Activated T-cell treated with anti-CD3 and anti-CD28 coated beads, Interleukin-2, amount 50 U/mL, for 4 hours (primary cell): ENCODE measurements at regions not wholly inside any gene's neighbourhood (a gene's known extent, or its start where the extent isn't known, plus 50 kb on each side); places are given as distances from the start of the nearest gene placed in this dataset.

Experiments used
- ATAC-seq, 2 donors: fragments of 200-7000 bp; cut with Tn5 transposase; one replicate each; pipeline ENCODE4 v1.10.0; 2021
- DNase-seq: peaks from one replicate; pipeline ENCODE4 v3.0.0-alpha.2; 2020
- H3K27me3 Mint-ChIP-seq: one replicate; pipeline ENCODE4 v1.8.0; 2021; ENCODE audit warnings: low read depth, mixed read lengths
- H3K36me3 Mint-ChIP-seq: one replicate; pipeline ENCODE4 v1.8.0; 2022; ENCODE audit warnings: mixed read lengths; ENCODE audit not compliant: insufficient read depth
- H3K4me1 Mint-ChIP-seq: one replicate; pipeline ENCODE4 v1.8.0; 2021; ENCODE audit warnings: low read depth, mixed read lengths
- H3K4me3 Mint-ChIP-seq: one replicate; pipeline ENCODE4 v1.8.0; 2021; ENCODE audit warnings: mild to moderate bottlenecking, moderate library complexity, mixed read lengths
- H3K9me3 Mint-ChIP-seq: one replicate; pipeline ENCODE4 v1.8.0; 2021; ENCODE audit warnings: mixed read lengths

GRCh38 chr6:112749673-112750072, 402.5 kb downstream of the RFPL4B start:
- peaks cover 4% of the 10 kb centered on the region for H3K9me3 Mint-ChIP-seq
- H3K4me3 Mint-ChIP-seq, result no peak overlapping the region
- H3K4me1 Mint-ChIP-seq, result no peaks in the 10 kb centered on the region
- ATAC-seq (no peak), DNase-seq (no peak)
- no peaks in the 10 kb centered on the region for H3K36me3 Mint-ChIP-seq
- H3K27me3 Mint-ChIP-seq, result no peaks in the 10 kb centered on the region

- Mint-ChIP-seq H3K36me3 (no peaks in the 10 kb centered on the region), H3K4me1 (no peaks in the 10 kb centered on the region), H3K27me3 (no peaks in the 10 kb centered on the region), H3K4me3 (no peak overlapping the region), H3K9me3 (peaks cover 4% of the 10 kb centered on the region)
- ATAC-seq (no peak), DNase-seq (no peak)
Observed at GRCh38 chr6:112752305-112752704, 405.2 kb downstream of the RFPL4B start.

- no peak for DNase-seq
- Mint-ChIP-seq H3K36me3 (no peaks in the 10 kb centered on the region), H3K4me1 (no peaks in the 10 kb centered on the region), H3K9me3 (peaks cover 4% of the 10 kb centered on the region), H3K4me3 (no peak overlapping the region), H3K27me3 (no peaks in the 10 kb centered on the region)
- ATAC-seq, result no peak
Observed at GRCh38 chr6:112752791-112753190, 405.7 kb downstream of the RFPL4B start.

DNA sequence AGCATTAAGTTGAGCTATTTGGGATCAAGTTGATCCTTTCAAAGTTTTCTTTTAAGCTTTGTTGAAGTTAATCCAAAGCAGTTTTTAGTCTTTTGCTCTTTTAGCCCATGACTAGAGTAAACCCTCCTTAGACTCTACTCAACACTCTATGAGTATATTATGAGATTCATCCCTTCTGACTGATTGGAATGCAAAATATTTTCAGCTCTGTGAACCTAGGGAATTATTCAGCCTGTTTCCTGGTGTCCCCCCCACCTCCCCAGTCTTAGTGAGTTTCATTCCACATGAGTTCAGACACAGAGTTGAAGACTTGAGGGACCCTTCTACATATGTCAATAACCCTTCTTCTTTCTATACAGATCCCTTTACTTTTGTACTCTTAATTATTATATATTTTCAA, 413.7 kb downstream of the RFPL4B start:
- ATAC-seq, result no peak
- DNase-seq, result no peak
- H3K36me3 Mint-ChIP-seq, result no peaks in the 10 kb centered on the region
- H3K4me3 Mint-ChIP-seq, result no peak overlapping the region
- H3K4me1 Mint-ChIP-seq, result no peaks in the 10 kb centered on the region
- H3K27me3 Mint-ChIP-seq, result no peaks in the 10 kb centered on the region
- peaks cover 4% of the 10 kb centered on the region for H3K9me3 Mint-ChIP-seq

DNA sequence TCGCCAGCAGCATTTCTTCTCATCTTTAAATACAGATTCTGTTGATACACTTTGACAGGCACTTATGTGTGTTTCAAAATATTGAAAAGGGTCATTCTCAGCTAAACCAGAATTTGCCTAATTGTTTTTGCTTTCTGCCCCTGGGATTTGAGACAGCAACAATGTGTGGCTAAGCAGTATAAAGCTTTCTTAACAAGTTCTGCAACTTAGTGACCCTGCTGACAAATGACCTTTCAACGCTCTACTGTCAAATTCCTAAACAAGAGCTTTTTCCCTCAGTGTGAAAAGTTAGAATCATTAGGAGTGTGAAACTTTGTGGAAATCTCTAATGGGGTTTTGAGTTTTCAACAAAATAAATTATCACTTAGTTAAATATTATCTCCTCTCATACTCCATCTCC, 414.6 kb downstream of the RFPL4B start:
- Mint-ChIP-seq H3K4me3 (no peak overlapping the region), H3K36me3 (no peaks in the 10 kb centered on the region), H3K9me3 (peaks cover 5% of the 10 kb centered on the region), H3K4me1 (no peaks in the 10 kb centered on the region), H3K27me3 (no peaks in the 10 kb centered on the region)
- DNase-seq, result no peak
- ATAC-seq, result no peak

DNA sequence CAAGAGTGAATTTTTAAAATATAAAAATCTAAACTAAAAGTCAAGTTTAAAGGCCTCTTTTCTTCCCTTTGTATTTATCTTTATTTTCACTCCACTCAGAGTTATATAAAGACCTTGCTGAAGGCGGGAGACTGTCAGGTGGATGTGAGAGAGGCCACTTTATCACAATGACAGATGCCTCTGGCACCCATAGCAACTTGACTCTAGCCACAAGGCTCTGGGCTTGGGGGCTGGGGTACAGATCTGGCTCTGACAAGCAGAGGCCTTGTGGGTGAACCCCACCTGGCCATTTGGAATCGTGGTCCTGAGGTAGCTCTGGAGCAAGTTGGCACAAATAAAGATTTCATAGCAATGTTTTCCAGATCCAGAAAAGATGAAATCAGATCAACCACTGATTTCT, 417.2 kb downstream of the RFPL4B start:
- no peak for DNase-seq
- Mint-ChIP-seq H3K27me3 (no peaks in the 10 kb centered on the region), H3K36me3 (no peaks in the 10 kb centered on the region), H3K9me3 (peaks cover 13% of the 10 kb centered on the region), H3K4me1 (no peaks in the 10 kb centered on the region), H3K4me3 (no peak overlapping the region)
- no peak for ATAC-seq

GRCh38 chr6:112770308-112770707, 423.2 kb downstream of the RFPL4B start:
- DNase-seq (no peak), ATAC-seq (no peak)
- Mint-ChIP-seq H3K9me3 (peaks cover 10% of the 10 kb centered on the region), H3K4me3 (no peak overlapping the region), H3K27me3 (no peaks in the 10 kb centered on the region), H3K36me3 (no peaks in the 10 kb centered on the region), H3K4me1 (no peaks in the 10 kb centered on the region)

DNA sequence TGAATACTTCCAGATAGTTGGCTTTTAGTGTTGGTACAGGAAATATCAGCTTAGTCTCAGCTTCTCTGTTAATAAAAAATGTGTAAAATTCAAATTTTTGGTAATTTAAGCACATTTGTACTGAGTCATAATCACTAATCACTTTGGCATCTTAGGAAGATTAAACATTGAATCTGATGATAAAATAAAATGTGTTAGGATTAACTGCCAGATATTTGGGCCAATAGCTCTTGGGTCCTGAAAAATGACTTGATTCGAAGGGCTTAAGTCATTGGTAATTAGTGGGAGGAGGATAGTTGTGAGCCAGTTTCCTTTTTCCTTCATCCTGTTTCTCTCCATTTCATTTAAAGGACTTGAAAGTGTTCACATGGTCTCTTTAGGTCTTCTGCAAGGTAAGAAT, 426.1 kb downstream of the RFPL4B start:
- no peak for ATAC-seq
- H3K4me1 Mint-ChIP-seq, result no peaks in the 10 kb centered on the region
- no peak overlapping the region for H3K4me3 Mint-ChIP-seq
- peaks cover 9% of the 10 kb centered on the region for H3K9me3 Mint-ChIP-seq
- H3K27me3 Mint-ChIP-seq, result no peaks in the 10 kb centered on the region
- DNase-seq, result no peak
- H3K36me3 Mint-ChIP-seq, result no peaks in the 10 kb centered on the region

- Mint-ChIP-seq H3K27me3 (no peaks in the 10 kb centered on the region), H3K4me3 (no peak overlapping the region), H3K9me3 (peaks cover 3% of the 10 kb centered on the region), H3K4me1 (no peaks in the 10 kb centered on the region), H3K36me3 (no peaks in the 10 kb centered on the region)
- no peak for ATAC-seq
- no peak for DNase-seq
Observed at GRCh38 chr6:112774319-112774718, 427.2 kb downstream of the RFPL4B start.

DNA sequence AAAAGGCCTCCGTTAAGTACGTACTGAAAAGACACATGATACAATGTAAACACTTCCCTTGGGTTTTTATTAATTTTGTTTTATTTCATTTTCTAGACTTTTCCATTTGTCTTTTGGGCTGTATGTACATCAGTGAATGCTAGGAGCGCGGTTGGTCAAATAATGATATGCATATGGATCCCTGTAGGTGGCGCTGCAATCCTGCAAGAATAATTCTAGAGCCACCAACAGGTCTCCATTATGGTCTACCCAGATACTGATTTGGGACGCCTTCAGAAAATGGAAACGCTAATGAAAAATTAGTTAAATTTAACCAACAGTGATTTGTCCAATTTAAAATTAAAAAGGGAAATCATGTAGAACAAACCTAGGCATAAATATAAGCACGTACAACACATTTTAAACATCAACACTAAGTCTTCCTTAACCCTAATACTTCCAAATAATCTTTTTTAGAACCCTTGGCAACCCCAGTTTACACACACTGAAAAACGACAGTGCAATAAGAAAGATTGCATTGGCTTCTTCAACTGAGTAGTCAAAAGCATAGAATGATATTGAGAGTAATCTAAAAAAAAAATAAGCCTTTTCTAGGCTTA, 433.5 kb downstream of the RFPL4B start:
- ATAC-seq, result no peak
- no peaks in the 10 kb centered on the region for H3K4me1 Mint-ChIP-seq

DNA sequence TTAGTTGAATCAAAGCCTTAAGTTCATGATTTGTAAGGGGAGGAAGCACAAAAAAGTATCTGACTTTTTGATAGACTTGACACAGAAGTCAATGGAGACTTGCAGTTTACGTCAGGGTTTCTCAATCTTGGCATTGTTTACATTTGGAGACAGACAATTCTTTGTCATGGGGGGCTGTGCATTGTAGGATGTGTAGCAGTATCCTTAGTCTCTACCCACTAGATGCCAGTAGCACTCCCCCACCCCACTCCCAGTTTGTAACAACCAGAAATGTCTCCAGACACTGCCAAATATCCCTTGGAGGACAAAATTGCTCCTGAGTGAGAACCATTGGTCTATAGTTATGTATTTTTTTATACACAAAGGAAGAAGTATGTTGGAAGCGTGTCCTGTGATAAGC, 434.1 kb downstream of the RFPL4B start:
- H3K36me3 Mint-ChIP-seq, result no peaks in the 10 kb centered on the region
- H3K4me1 Mint-ChIP-seq, result no peaks in the 10 kb centered on the region
- no peak for ATAC-seq

More for the DNA sequence above, 433.5 kb downstream of the RFPL4B start:
- no peak for DNase-seq
- Mint-ChIP-seq H3K4me3 (no peak overlapping the region), H3K27me3 (no peaks in the 10 kb centered on the region), H3K36me3 (no peaks in the 10 kb centered on the region), H3K9me3 (peaks cover 3% of the 10 kb centered on the region)

DNA sequence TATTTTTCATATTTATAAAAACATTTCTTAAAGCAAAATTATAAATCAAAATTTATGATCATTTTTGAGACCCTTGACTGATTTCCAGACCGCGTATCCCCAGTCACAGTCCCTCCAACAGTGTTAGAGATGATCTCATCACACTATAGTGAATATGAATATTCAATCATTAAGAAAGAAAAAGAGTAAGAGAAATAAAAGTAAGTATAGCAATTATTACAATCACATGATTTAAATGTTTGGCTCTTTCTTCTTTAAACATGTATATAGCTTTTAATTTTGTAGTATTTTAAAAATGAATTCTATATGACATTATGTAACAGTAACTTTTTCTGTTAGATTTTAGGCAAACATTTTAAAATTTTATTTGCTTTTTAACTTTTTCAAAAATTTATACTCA, 438.3 kb downstream of the RFPL4B start:
- DNase-seq, result no peak
- Mint-ChIP-seq H3K36me3 (no peaks in the 10 kb centered on the region), H3K4me3 (no peak overlapping the region), H3K9me3 (peaks cover 3% of the 10 kb centered on the region), H3K27me3 (no peaks in the 10 kb centered on the region), H3K4me1 (no peaks in the 10 kb centered on the region)
- no peak for ATAC-seq

More for the DNA sequence above, 434.1 kb downstream of the RFPL4B start:
- Mint-ChIP-seq H3K9me3 (peaks cover 3% of the 10 kb centered on the region), H3K27me3 (no peaks in the 10 kb centered on the region), H3K4me3 (no peak overlapping the region)
- DNase-seq, result no peak

- H3K4me3 Mint-ChIP-seq, result no peak overlapping the region
Observed at GRCh38 chr6:112786801-112787200, 439.7 kb downstream of the RFPL4B start.

GRCh38 chr6:112787371-112787770, 440.2 kb downstream of the RFPL4B start:
- DNase-seq (no peak), ATAC-seq (no peak)
- H3K4me1 Mint-ChIP-seq, result no peaks in the 10 kb centered on the region
- H3K27me3 Mint-ChIP-seq, result no peaks in the 10 kb centered on the region
- H3K9me3 Mint-ChIP-seq, result peaks cover 3% of the 10 kb centered on the region
- H3K4me3 Mint-ChIP-seq, result no peak overlapping the region
- no peaks in the 10 kb centered on the region for H3K36me3 Mint-ChIP-seq

More at GRCh38 chr6:112786801-112787200, 439.7 kb downstream of the RFPL4B start:
- Mint-ChIP-seq H3K27me3 (no peaks in the 10 kb centered on the region), H3K9me3 (peaks cover 3% of the 10 kb centered on the region), H3K4me1 (no peaks in the 10 kb centered on the region), H3K36me3 (no peaks in the 10 kb centered on the region)
- no peak for ATAC-seq
- no peak for DNase-seq

DNA sequence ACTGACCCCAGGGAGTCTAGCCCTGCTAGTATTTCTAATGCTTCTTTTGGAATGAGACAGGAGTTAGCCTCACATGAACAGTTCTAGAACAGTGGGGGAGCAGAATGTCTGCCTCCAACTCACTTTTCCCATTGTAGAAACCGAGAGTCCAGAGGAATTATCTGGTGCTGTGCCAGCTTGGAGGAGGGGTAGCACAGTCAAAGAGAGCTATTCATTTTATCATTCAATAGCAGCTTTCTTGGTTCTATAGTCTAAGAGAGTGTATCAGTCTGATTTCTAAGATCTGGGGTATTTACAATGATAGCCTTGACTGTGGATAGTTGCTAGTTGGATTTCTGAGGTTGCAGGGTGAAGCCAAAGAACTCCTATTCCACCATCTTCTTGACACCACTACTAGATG, 448.2 kb downstream of the RFPL4B start:
- no peak overlapping the region for H3K4me3 Mint-ChIP-seq
- no peaks in the 10 kb centered on the region for H3K4me1 Mint-ChIP-seq
- DNase-seq, result no peak
- no peaks in the 10 kb centered on the region for H3K27me3 Mint-ChIP-seq
- no peak for ATAC-seq
- no peaks in the 10 kb centered on the region for H3K36me3 Mint-ChIP-seq
- peaks cover 10% of the 10 kb centered on the region for H3K9me3 Mint-ChIP-seq

DNA sequence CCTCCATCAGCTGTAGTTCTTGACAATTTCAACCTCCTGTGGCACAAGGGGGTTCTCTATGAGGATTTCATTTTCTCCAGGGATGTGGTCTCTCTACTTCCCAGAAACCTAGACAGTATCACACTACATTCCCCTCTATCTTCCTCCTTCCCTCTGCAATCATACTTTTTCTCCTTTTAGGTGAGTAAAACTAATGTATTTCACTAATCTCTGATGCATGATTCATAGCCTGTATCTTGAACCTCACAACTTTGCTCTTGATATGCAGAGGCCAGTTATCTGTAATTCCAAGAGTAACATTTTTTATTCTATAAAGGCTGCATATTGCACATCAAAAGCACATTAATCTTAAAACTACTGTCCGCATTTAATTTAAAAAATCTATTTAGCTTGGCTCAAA, 449.6 kb downstream of the RFPL4B start:
- Mint-ChIP-seq H3K9me3 (peaks cover 10% of the 10 kb centered on the region), H3K4me3 (no peak overlapping the region), H3K27me3 (no peaks in the 10 kb centered on the region), H3K4me1 (no peaks in the 10 kb centered on the region), H3K36me3 (no peaks in the 10 kb centered on the region)
- no peak for DNase-seq
- ATAC-seq, result no peak
